ENCODE measurements at regions not wholly inside any gene's neighbourhood (a gene's known extent, or its start where the extent isn't known, plus 50 kb on each side); places are given as distances from the start of the nearest gene placed in this dataset.
"Not testable (repeated sequence)": the region's sequence is repeated elsewhere in the genome, so short reads cannot be mapped to it uniquely, and the experiment has no call there.

GRCh38 chr12:124129132-124129531 lies 156.1 kb downstream of the ZNF664 start:
- no peak overlapping the region for H3K4me3 ChIP-seq (ENCODE audit: low read depth, low read length)
- no peak for DNase-seq (ENCODE audit: low read depth)
- TF ChIP-seq CTCF (conservative IDR thresholded peaks at IDR 0.05; ENCODE audit: low read depth, low read length), result no peak

- no peak for TF ChIP-seq CTCF (conservative IDR thresholded peaks at IDR 0.05; ENCODE audit: low read depth, low read length)
- H3K4me3 ChIP-seq (ENCODE audit: low read depth, low read length), result no peak overlapping the region
- DNase-seq (ENCODE audit: low read depth), result no peak
These were observed 157.9 kb downstream of the ZNF664 start for GRCh38 chr12:124130691-124131591.

- TF ChIP-seq CTCF (conservative IDR thresholded peaks at IDR 0.05; ENCODE audit: low read depth, low read length), result no peak
- H3K4me3 ChIP-seq (ENCODE audit: low read depth, low read length), result no peak overlapping the region
- DNase-seq (ENCODE audit: low read depth), result no peak
These were observed 158.6 kb downstream of the ZNF664 start for GRCh38 chr12:124131659-124132058.

GRCh38 chr12:124132530-124132929 lies 159.5 kb downstream of the ZNF664 start:
- no peak for DNase-seq (ENCODE audit: low read depth)

GRCh38 chr12:124136796-124137195 lies 158.1 kb upstream of the RFLNA start:
- DNase-seq (ENCODE audit: low read depth), result no peak
- no peak overlapping the region for H3K4me3 ChIP-seq (ENCODE audit: low read depth, low read length)
- TF ChIP-seq CTCF (conservative IDR thresholded peaks at IDR 0.05; ENCODE audit: low read depth, low read length), result no peak

More at GRCh38 chr12:124132530-124132929, 159.5 kb downstream of the ZNF664 start:
- H3K4me3 ChIP-seq (ENCODE audit: low read depth, low read length), result no peak overlapping the region
- TF ChIP-seq CTCF (conservative IDR thresholded peaks at IDR 0.05; ENCODE audit: low read depth, low read length), result no peak

- DNase-seq (ENCODE audit: low read depth), result no peak
- H3K4me3 ChIP-seq (ENCODE audit: low read depth, low read length), result no peak overlapping the region
- TF ChIP-seq CTCF (conservative IDR thresholded peaks at IDR 0.05; ENCODE audit: low read depth, low read length), result no peak
These were observed 153.9 kb upstream of the RFLNA start for GRCh38 chr12:124140944-124141486.

GRCh38 chr12:124141611-124142010 lies 153.3 kb upstream of the RFLNA start:
- not testable (repeated sequence) for DNase-seq (ENCODE audit: low read depth); H3K4me3 ChIP-seq (ENCODE audit: low read depth, low read length)

Data from epithelial cell of proximal tubule (primary cell).